Renal cortex interstitium (tissue), 11 donors: ENCODE measurements at regions not wholly inside any gene's neighbourhood (a gene's known extent, or its start where the extent isn't known, plus 50 kb on each side); places are given as distances from the start of the nearest gene placed in this dataset.
"Not testable (repeated sequence)": the region's sequence is repeated elsewhere in the genome, so short reads cannot be mapped to it uniquely, and the experiment has no call there.

Experiments used
- DNase-seq, 11 donors: peaks; one replicate each; pipeline ENCODE4 v3.0.0-alpha.2; 2013; ENCODE audit warnings: low read depth in 9 of 11, low spot score in 4 of 11; ENCODE audit errors: extremely low read depth in 1 of 11

GRCh38 chr7:19338512-19338911, 193.3 kb upstream of the FERD3L start:
- DNase-seq, result not testable (repeated sequence)

GRCh38 chr7:19336836-19337383, 191.7 kb upstream of the FERD3L start:
- DNase-seq, result no peak

DNA sequence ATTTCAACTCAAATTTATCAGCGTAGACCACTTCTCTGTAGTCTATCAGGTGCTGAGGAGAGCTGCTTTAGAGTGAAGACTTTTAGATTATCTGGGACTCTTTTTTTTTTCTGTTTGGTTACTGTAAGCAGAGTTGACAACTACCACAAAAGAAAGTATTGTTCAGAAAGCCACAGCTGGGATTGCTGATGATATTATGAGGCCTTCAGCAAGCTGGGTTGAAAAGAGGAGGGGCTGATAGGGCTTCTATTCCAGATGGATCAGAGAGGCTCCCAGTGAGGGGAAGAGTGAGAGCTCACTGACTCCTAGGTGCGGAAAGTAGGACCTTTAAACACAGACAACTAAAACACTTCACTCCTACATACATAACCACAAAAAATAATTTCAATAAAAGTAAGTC, 188.5 kb upstream of the FERD3L start:
- no peak for DNase-seq

DNA sequence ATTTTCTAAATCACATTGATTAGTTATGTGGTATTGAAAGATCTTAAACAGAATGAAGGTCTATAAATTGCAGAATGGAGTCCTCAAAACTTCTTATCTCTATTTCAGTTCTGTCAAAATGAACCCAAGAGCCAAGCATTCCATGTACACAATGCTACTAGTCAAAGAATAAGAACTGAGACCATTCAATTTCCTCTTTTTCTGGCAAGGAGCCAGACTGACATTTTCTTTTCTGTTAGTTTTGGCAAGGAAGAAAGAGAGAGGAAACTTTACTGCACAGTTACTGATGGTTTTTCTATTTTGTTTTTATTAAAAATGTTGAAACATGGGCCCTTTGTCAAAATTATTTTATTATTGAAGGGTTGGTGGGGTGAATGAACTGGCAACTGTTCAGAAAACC, 181.8 kb upstream of the FERD3L start:
- DNase-seq, result peak; percentile 33 to 82 (median 48)

DNA sequence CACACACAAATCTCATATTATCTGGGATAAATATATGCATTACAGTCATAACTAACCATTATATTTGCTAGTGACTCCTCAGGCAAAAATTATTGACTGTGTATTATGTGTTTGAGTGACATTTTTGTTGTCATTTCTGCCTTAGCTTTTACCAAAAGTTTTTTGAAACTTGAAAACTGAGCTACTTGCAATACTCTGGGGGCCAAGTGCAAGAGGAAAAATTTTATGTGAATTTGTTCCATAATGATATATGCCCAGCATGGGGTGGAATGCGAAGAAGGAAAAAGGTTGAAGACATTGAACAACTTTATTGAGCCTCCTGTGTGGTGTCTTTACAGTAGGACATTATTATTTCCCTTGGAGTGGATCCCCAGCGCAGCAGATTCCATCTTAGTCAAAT, 176.8 kb upstream of the FERD3L start:
- peak in 4 of 11 donors; percentile 1 to 5 (median 2) for DNase-seq

- DNase-seq, result no peak
Measured at GRCh38 chr7:19318287-19318686, 173.1 kb upstream of the FERD3L start.

DNA sequence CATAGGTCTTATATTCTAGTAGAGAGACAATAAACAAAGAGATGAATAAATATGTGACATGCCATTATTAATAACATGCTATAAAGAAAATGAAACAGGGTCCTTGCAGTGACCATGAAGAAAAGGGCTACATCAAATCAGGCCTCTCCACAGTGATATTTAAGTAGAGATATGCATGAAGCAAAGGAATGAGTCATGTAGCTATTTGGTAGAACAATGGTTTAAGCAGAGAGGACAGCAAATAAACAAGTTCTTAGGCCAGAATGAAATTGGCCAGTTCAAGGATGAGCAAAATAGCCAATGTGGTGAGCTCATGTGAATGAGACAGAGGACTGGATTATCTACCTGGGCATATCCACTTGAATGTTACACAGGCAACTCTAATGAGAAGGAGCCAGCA, 172.2 kb upstream of the FERD3L start:
- DNase-seq, result no peak

- no peak for DNase-seq
Measured at GRCh38 chr7:19312416-19312815, 167.2 kb upstream of the FERD3L start.

DNA sequence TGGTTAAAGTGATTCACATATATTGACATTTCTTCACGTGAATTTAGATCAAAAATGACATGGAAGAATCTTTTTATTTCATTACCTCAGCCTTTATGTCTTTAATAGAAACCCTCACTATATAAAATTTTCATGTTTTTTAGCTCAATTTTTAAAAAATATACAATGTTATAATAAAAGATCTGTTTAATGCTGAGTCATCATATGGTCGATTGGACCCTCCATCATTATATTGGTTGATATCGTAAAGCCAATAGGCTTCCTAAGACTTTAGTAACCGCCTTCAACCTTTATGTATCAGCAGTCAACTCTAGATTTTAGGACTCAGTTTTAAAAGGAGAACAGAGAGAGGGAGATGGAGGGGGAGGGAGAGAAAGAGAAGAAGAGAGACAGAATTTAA, 162.3 kb upstream of the FERD3L start:
- no peak for DNase-seq

- DNase-seq, result no peak
Measured at GRCh38 chr7:19305698-19306097, 160.5 kb upstream of the FERD3L start.

DNA sequence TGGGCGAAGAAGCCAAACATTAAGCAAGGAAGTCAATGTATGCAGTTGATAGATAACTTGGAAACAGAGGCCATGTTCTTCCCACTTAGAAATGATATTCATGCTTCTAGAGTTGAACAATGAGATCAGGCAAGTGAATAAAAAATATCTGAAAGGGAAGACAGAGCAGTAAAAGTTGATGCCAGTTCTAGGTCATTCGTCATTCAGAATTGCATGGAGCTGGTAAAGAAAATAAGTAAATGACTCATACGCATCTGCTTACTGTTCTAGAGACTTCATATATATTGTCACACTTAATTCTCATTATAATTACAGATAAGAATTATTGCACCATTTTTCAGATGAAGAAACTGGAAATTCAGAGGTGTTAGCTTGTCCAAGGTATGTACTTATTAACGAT, 158.9 kb upstream of the FERD3L start:
- no peak for DNase-seq

- DNase-seq, result no peak
Measured at GRCh38 chr7:19302731-19303130, 157.5 kb upstream of the FERD3L start.

- no peak for DNase-seq
Measured at GRCh38 chr7:19296617-19297016, 151.4 kb upstream of the FERD3L start.

DNA sequence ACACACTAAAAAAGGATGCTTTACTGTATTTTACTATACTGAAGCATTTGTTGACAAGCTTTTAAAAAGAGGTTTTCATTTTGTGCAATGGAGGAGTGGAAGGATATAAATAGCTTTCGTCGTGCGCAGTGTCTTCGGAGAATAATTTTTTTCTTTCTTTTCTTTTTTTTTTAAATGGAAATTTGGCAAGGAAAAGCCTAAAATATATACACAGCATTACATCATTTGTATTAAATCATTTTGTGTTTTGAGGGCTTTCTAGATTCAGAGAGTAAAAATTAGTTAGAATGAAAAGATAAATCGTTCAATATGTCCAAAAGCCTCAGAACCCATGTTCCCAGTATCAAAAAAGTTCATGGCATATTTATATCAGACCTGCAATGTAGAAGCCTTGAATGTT, 150.2 kb upstream of the FERD3L start:
- no peak for DNase-seq

GRCh38 chr7:19294619-19295018, 149.4 kb upstream of the FERD3L start:
- DNase-seq, result no peak

GRCh38 chr7:19293431-19293830, 148.2 kb upstream of the FERD3L start:
- no peak for DNase-seq

DNA sequence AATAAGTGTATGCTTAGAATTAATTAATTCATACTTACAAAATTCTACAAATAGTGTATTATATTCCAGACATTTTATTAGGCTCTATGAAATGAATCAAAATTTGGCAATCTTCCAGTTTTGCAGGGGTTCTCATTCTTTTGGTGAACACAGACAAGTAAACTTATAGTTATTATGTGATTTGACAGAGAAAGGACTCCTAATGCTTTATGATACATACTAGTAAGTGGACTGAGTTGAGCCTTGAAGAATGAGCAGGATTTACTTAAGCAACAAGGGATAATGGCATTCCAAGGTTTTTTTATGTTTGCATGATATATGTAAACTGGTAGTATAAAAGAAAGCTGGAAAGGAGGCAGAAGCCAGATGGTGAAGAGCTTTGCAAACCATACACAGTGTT, 145.7 kb upstream of the FERD3L start:
- DNase-seq, result no peak

DNA sequence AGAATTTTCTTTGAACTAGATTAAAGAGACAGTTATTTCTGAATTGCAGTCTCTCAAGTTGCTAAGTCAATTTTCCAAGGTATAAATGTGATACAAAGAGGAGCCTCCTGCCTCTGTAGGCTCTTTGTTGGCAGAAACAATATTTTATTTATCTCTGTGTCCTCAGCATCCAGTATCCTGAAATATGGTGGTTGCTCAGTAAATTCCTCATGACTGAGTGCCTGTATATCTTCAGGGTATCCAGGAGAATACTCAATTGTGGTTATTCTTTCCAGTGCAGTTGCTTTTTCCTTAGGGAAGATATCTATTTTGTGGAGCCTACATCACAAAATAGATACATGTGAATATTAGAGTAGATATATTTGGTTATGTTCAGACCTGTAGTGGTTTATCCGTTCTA, 144.8 kb upstream of the FERD3L start:
- no peak for DNase-seq

GRCh38 chr7:19284596-19285300, 139.5 kb upstream of the FERD3L start:
- no peak for DNase-seq

DNA sequence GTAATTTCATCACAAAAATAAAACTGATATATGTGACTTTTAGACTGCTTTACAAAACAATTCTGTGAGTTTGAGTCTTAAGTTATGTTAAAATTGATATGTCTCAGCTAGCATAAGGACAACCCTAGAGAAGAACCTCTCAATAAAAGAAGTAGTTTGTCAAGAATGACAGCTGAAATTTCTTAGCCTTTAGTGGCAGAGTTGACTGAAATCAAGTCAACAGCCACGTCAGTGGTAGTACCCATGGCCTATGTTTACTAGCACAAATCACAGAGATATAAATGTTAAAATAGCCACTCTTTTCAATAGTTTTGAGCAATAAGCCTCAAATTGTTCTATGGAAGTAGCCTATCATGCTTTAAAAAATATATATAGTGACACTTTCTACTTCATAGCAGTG, 138.9 kb upstream of the FERD3L start:
- no peak for DNase-seq

DNA sequence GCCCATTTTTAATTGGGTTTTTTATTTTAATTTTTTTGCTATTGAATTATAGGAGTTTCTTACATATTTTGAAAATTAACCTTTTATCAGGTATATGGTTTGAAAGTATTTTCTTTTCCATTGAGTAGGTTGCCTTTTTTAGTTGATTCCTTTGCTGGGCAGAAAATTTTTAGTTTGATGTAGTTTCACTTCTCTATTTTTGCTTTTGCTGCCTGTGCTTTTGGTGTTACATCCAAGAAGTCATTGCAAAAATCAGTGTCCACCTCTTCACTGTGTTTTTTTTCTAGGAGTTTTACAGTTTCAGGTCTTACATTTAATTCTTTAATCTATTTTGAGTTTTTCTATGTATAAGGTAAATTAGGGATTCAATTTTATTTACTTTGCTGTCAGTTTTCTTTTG, 129.8 kb upstream of the FERD3L start:
- DNase-seq, result no peak
